GM12874 (cell line): ENCODE measurements at regions not wholly inside any gene's neighbourhood (a gene's known extent, or its start where the extent isn't known, plus 50 kb on each side); places are given as distances from the start of the nearest gene placed in this dataset.

Experiments used
- CTCF ChIP-seq: IDR thresholded peaks from 2 replicates; pipeline ENCODE4 v1.5.1; 2011; ENCODE audit warnings: low read depth, mild to moderate bottlenecking, control low read depth, low read length, moderate library complexity; ENCODE audit not compliant: insufficient read depth

GRCh38 chr6:92848901-92849300 is 570.5 kb downstream of the EPHA7 start:
- no peak for TF ChIP-seq CTCF

GRCh38 chr6:92848459-92848858 is 570.9 kb downstream of the EPHA7 start:
- TF ChIP-seq CTCF: no peak

GRCh38 chr6:92847988-92848387 is 571.4 kb downstream of the EPHA7 start:
- no peak for TF ChIP-seq CTCF

- no peak for TF ChIP-seq CTCF
Observed at GRCh38 chr6:92840246-92840930, 579.0 kb downstream of the EPHA7 start.

- no peak for TF ChIP-seq CTCF
Observed at GRCh38 chr6:92828788-92829187, 590.6 kb downstream of the EPHA7 start.

GRCh38 chr6:92827104-92827503 is 592.3 kb downstream of the EPHA7 start:
- TF ChIP-seq CTCF: no peak

- no peak for TF ChIP-seq CTCF
Observed at GRCh38 chr6:92826633-92827032, 592.7 kb downstream of the EPHA7 start.
